Small intestine (tissue), 7 donors: ENCODE measurements at regions not wholly inside any gene's neighbourhood (a gene's known extent, or its start where the extent isn't known, plus 50 kb on each side); places are given as distances from the start of the nearest gene placed in this dataset.
A peak's percentile ranks its signal among the peaks of the same experiment; 100 is the strongest.

Experiments used
- DNase-seq, 2 donors: peaks; one replicate each; pipeline versions ENCODE4 v3.0.0 to v3.0.0-alpha.2; 2013
- FAIRE-seq: peaks from 2 replicates; lab custom pipeline; 2012; peaks lifted over from hg19 to GRCh38; lab: Jason Lieb, UNC
- H3K27ac ChIP-seq, 3 donors: one replicate each; pipeline ENCODE4 v1.5.1; 2013; ENCODE audit warnings: low read length in 2 of 3, mild to moderate bottlenecking in 2 of 3, control low read depth in 1 of 3, inconsistent platforms in 1 of 3, low read depth in 1 of 3, moderate library complexity in 1 of 3
- H3K27me3 ChIP-seq, 3 donors: one replicate each; pipeline ENCODE4 v1.6.1; 2013; ENCODE audit warnings: low read length in 3 of 3, inconsistent platforms in 1 of 3; ENCODE audit not compliant: control insufficient read depth in 3 of 3, insufficient read depth in 3 of 3
- H3K36me3 ChIP-seq, 3 donors: one replicate each; pipeline ENCODE4 v1.6.1; 2013; ENCODE audit warnings: low read length in 3 of 3, inconsistent platforms in 1 of 3, low read depth in 1 of 3, mild to moderate bottlenecking in 1 of 3, moderate library complexity in 1 of 3; ENCODE audit not compliant: control insufficient read depth in 3 of 3, insufficient read depth in 2 of 3
- H3K4me1 ChIP-seq, 3 donors: one replicate each; pipeline ENCODE4 v1.6.1; 2013; ENCODE audit warnings: low read length in 2 of 3, inconsistent platforms in 1 of 3, low read depth in 1 of 3, mild to moderate bottlenecking in 1 of 3, moderate library complexity in 1 of 3; ENCODE audit not compliant: control insufficient read depth in 3 of 3, insufficient read depth in 2 of 3
- H3K4me3 ChIP-seq, 3 donors: one replicate each; pipeline ENCODE4 v1.5.1; 2013; ENCODE audit warnings: low read length in 3 of 3, control low read depth in 1 of 3, inconsistent platforms in 1 of 3, low read depth in 1 of 3, mild to moderate bottlenecking in 1 of 3, moderate library complexity in 1 of 3
- H3K9me3 ChIP-seq, 2 donors: one replicate each; pipeline ENCODE4 v1.6.1; 2013; ENCODE audit warnings: low read depth in 1 of 2, low read length in 1 of 2; ENCODE audit not compliant: control insufficient read depth in 2 of 2, insufficient read depth in 1 of 2
- WGBS, 3 donors: extraction: QIAGEN DNeasy Blood & Tissue Kit; methylation state at CpG; one replicate each; pipeline ENCODE4 v1.1.7; 2013; 5-methylcytosine and 5-hydroxymethylcytosine counted together
- donor health status: healthy with polysubstance abuse.
- donor health status: control.
- donor health status: control.
- donor health status: Bipolar disorder and iron deficiency.
- donor health status: healthy.

DNA sequence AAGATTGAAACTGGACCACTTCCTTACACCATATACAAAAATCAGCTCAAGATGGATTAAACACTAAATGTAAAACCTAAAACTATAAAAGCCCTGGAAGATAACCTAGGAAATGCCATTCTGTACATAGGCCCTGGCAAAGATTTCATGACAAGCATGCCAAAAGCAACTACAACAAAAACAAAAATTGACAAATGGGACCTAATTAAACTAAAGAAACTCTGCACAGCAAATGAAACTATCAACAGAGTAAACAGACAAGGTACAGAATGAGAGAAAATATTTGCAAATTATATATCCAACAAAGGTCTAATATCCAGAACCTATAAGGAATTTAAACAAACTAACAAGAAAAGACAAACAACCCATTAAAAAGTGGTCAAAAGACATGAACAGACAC is 173.1 kb upstream of the CCDC54 start:
- no peak for FAIRE-seq
- H3K27me3 ChIP-seq = no peaks in the 10 kb centered on the region

DNA sequence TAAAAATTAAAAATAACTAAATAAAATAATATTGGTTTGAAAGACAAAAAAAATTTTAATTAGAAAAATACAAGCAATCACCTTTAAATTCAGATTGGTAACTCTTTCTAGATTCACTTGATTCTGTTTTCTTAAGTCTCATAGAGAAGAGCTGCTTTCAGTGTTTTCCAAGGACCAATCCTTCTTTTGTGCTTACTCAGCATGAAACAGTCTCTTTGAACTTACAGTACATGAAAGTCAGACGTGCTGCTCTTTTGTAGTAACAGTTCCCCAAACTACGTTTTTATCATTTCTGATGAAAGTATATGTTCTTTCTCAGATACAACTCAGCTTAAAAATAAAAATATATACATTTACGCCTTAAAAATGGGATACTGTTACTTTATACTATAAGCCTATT is 171.9 kb upstream of the CCDC54 start:
- Histone ChIP-seq H3K27me3 (no peaks in the 10 kb centered on the region), H3K9me3 (no peaks in the 10 kb centered on the region), H3K4me3 (no peak overlapping the region), H3K36me3 (no peaks in the 10 kb centered on the region), H3K4me1 (no peaks in the 10 kb centered on the region), H3K27ac (no peak overlapping the region)
- FAIRE-seq (no peak), DNase-seq (no peak)
- WGBS, 3 donors = 62 to 73% (median 70%) methylated on average over 3 of the region's 3 CpGs

More for the DNA sequence above, 173.1 kb upstream of the CCDC54 start:
- no peak overlapping the region for H3K4me3 ChIP-seq
- H3K27ac ChIP-seq = no peak overlapping the region
- no peaks in the 10 kb centered on the region for H3K9me3 ChIP-seq
- DNase-seq = no peak
- H3K36me3 ChIP-seq = no peaks in the 10 kb centered on the region
- no peaks in the 10 kb centered on the region for H3K4me1 ChIP-seq

DNA sequence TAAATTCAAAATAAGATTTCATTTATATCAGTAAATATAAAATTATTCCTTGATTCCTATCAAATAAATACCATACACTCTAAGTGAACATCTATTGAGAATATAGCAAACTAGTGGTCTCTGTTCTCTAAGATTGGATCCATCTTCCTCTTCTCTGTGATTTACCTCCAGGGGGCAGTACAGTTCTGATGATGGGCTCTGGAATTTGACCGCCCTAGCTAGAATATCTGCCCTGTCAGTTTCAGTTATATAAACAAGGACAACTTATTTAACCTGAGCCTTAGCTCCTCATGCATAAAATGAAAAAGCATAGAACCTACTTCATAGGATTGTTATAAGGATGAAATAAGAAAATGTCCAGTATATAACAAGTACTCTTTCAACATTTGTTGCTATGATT is 171.1 kb upstream of the CCDC54 start:
- no peaks in the 10 kb centered on the region for H3K36me3 ChIP-seq
- no peak overlapping the region for H3K27ac ChIP-seq
- H3K4me3 ChIP-seq = no peak overlapping the region
- no peaks in the 10 kb centered on the region for H3K9me3 ChIP-seq
- H3K4me1 ChIP-seq = no peaks in the 10 kb centered on the region
- DNase-seq = peak; percentile 24 to 45
- 11 to 38% (median 23%) methylated on average over 1 of the region's 1 CpG for WGBS, 3 donors
- no peaks in the 10 kb centered on the region for H3K27me3 ChIP-seq
- FAIRE-seq = no peak

DNA sequence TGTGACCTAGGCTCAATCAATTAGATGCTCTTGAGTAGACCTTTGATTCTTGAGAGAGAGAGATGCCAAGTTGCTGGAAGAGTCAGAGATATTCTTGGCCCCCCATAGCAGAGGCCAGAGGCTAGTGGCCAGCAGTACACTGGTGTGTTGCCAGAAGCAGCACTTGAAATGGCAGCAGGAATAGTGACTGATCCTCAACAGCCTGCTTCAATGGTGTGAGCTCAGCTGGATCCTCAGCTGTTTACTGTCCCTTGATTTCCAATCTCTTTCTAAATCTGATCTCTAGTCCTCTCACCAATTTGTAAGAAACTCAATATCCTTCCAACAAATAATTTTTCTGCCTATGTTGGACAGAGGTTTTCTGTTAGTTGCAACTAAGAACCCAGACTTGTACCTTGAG is 170.3 kb upstream of the CCDC54 start:
- Histone ChIP-seq H3K27ac (no peak overlapping the region), H3K9me3 (no peaks in the 10 kb centered on the region), H3K4me3 (no peak overlapping the region), H3K27me3 (no peaks in the 10 kb centered on the region), H3K36me3 (no peaks in the 10 kb centered on the region), H3K4me1 (no peaks in the 10 kb centered on the region)
- no peak for DNase-seq
- no peak for FAIRE-seq

DNA sequence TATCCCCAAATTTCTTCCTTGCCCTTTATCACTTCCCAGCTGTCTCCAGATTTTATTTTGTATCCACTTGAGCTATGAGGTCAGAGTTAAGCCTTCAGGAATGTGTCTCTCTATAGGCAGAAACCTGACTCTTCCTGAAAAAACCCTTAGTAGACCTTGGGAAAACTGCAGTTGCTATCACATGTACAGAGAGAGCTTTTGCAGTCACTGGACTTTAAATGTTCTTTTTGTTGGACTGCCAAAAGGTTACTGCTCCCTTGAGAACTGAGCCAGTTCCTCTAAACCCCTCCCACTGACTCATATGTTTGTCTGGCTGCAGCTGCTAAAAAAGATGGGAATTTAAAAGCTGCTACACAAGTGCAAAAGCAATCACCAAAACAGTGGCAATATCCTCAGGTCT is 169.1 kb upstream of the CCDC54 start:
- Histone ChIP-seq H3K4me1 (no peaks in the 10 kb centered on the region), H3K27me3 (no peaks in the 10 kb centered on the region), H3K4me3 (no peak overlapping the region), H3K36me3 (no peaks in the 10 kb centered on the region), H3K27ac (peak overlapping the region in 1 of 3 donors; percentile 29), H3K9me3 (no peaks in the 10 kb centered on the region)
- FAIRE-seq (no peak), DNase-seq (peak; percentile 3 to 29)

DNA sequence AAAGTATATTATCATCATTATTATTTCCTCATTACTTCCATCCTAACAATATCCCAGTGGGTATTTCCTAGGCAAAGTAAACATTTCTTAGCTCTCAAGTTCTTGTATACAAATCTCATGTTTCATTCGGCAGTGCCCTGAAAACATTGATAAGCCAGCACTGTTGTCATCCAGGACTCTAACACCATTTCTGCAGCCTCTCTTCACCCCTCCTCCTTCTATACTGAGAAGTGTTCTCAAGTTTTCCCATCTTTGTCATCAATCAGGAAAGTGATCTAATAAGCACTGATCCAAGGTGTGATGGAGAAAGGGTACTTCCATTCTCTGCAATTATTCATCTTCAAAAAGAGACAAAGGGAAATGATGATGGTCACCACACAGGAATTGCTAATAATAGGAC is 168.4 kb upstream of the CCDC54 start:
- Histone ChIP-seq H3K4me1 (no peaks in the 10 kb centered on the region), H3K27ac (peak overlapping the region in 2 of 3 donors; percentile 2 to 70), H3K4me3 (no peak overlapping the region), H3K27me3 (no peaks in the 10 kb centered on the region), H3K9me3 (no peaks in the 10 kb centered on the region), H3K36me3 (no peaks in the 10 kb centered on the region)
- FAIRE-seq (no peak), DNase-seq (no peak)
- WGBS, 3 donors = 25 to 38% (median 27%) methylated on average over 1 of the region's 1 CpG

DNA sequence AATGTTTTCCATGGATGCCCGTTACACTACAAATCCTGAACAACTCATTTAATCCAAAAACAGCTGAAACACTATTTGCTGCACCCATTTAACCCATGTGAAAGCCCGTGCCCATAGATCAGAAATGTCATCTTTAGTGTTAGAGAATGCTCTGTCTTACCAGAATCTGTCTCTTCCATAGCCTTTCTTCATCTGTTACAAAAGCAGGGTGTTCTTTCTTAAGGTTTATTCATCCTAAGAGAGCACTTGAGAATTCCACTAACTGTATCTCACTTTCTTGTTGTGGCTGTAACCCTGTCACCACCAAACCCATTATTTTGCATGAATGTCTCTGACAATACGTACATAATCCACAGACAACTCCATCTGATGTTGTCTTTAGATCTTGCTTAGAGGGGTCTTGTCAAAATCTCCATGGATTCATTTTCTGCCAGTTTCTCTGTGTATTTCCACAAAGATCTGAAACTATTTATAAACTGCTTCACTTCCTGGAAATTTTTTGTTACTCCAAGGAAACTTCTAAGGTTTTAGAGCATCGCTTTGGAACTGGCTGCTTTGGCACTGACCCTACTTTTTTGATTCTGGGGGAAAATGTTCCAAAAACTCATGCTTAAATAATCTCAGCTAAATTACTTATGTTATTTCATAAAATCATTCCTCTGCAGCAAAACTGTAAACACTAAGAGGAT is 167.8 kb upstream of the CCDC54 start:
- no peaks in the 10 kb centered on the region for H3K9me3 ChIP-seq
- no peak overlapping the region for H3K4me3 ChIP-seq
- FAIRE-seq = no peak
- no peaks in the 10 kb centered on the region for H3K27me3 ChIP-seq
- no peaks in the 10 kb centered on the region for H3K4me1 ChIP-seq
- H3K36me3 ChIP-seq = no peaks in the 10 kb centered on the region
- 58 to 78% (median 66%) methylated on average over 4 of the region's 4 CpGs for WGBS, 3 donors
- H3K27ac ChIP-seq = peak overlapping the region in 1 of 3 donors; percentile 30
- no peak for DNase-seq

DNA sequence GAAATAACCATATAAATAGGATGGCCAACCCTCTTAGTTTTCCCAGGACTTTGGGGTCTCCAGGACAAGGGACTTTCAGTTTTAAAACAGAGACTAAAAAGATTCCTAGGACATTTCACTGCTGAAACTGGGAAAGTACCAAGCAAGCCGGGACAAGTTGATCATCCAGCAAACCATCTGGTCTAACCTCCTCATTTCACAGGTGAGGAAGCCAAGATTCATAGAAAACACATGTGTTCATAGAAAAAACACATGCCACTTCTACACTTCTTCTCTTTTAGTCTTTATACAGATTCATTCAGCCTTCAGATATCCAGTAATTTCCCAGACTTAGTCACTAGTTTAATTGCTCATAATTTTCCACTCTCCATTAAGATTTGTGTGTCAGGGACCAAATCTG is 165.6 kb upstream of the CCDC54 start:
- DNase-seq (no peak), FAIRE-seq (no peak)
- H3K27me3 ChIP-seq = no peaks in the 10 kb centered on the region
- H3K4me3 ChIP-seq = no peak overlapping the region
- H3K27ac ChIP-seq = no peak overlapping the region
- H3K9me3 ChIP-seq = no peaks in the 10 kb centered on the region
- 85 to 88% (median 88%) methylated on average over 1 of the region's 1 CpG for WGBS, 3 donors
- H3K36me3 ChIP-seq = no peaks in the 10 kb centered on the region
- no peaks in the 10 kb centered on the region for H3K4me1 ChIP-seq

DNA sequence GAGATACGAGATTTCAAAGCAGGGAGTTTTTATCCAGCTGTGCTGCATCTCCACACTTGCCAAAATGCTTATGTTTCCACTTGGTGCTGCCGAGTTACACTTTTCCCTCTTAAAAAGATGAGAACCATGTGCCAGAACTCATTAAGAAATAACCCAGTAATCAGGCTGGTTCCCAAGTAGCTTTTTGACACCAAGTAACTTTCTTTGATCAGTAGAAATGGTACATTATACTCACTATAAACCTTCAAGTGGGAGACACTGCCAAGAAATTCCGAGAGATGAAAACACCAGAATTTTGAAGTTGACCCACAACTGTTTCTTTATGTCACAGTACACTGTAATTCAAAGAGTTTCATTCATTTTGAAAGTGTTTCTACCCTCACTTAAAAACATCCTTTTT is 164.6 kb upstream of the CCDC54 start:
- Histone ChIP-seq H3K27me3 (no peaks in the 10 kb centered on the region), H3K4me3 (no peak overlapping the region), H3K36me3 (no peaks in the 10 kb centered on the region), H3K9me3 (no peaks in the 10 kb centered on the region), H3K27ac (no peak overlapping the region), H3K4me1 (no peaks in the 10 kb centered on the region)
- FAIRE-seq (no peak), DNase-seq (no peak)
- WGBS, 3 donors = 44 to 76% (median 49%) methylated on average over 3 of the region's 3 CpGs
